HEK293 (cell line): ENCODE measurements at regions not wholly inside any gene's neighbourhood (a gene's known extent, or its start where the extent isn't known, plus 50 kb on each side); places are given as distances from the start of the nearest gene placed in this dataset.

ENCODE experiments used
- CTCF ChIA-PET: fragments of 350-600 bp; formaldehyde crosslinking; extraction: SDS; loops from one replicate; lab custom pipeline; 2021; ENCODE audit warnings: antibody characterized with exemption; lab: Yijun Ruan, JAX
- POLR2A ChIA-PET: fragments of 300-600 bp; formaldehyde crosslinking; extraction: SDS; loops from one replicate; lab custom pipeline; 2020; ENCODE audit warnings: antibody characterized with exemption, inconsistent platforms; lab: Yijun Ruan, JAX
- H3K27ac ChIP-seq: fragments of 200-500 bp; sonication (Bioruptor generic); 2 replicates; pipeline ENCODE4 v1.5.1; 2014; ENCODE audit warnings: low read depth, low read length, control low read depth, inconsistent platforms; ENCODE audit errors: extremely low read depth
- H3K36me3 ChIP-seq, 2 experiments: fragments of 200-500 bp in 1 of 2; sonication (Bioruptor generic) in 1 of 2; 1 replicate in 1 of 2; 2 replicates in 1 of 2; pipeline ENCODE4 v1.5.1; 2014 to 2017; ENCODE audit warnings: inconsistent platforms in 2 of 2, low read length in 2 of 2; ENCODE audit not compliant: control insufficient read depth in 2 of 2, insufficient read depth in 1 of 2
- H3K4me1 ChIP-seq: fragments of 200-500 bp; sonication (Bioruptor generic); 2 replicates; pipeline ENCODE4 v1.5.1; 2014; ENCODE audit warnings: mild to moderate bottlenecking, low read length, inconsistent platforms; ENCODE audit not compliant: control insufficient read depth, insufficient read depth
- H3K4me3 ChIP-seq: 2 replicates; pipeline ENCODE4 v1.5.1; 2011; ENCODE audit warnings: low read depth, mild to moderate bottlenecking, control low read depth, low read length, moderate library complexity
- H3K9me3 ChIP-seq: fragments of 200-500 bp; sonication (Bioruptor generic); 2 replicates; pipeline ENCODE4 v1.5.1; 2014; ENCODE audit warnings: low read depth, low read length, inconsistent platforms; ENCODE audit not compliant: control insufficient read depth, insufficient read depth
- AEBP2 ChIP-seq: fragments of 450-650 bp; formaldehyde crosslinking; IDR thresholded peaks from 2 replicates; pipeline ENCODE4 v1.5.1; 2016; ENCODE audit warnings: missing biosample characterization, missing genetic modification characterization, borderline replicate concordance
- BCL11B ChIP-seq: fragments of 450-650 bp; formaldehyde crosslinking; IDR thresholded peaks from 2 replicates; pipeline ENCODE4 v1.5.1; 2016; ENCODE audit warnings: low read depth, missing biosample characterization, missing genetic modification characterization
- CTCF ChIP-seq: fragments of 450-650 bp; formaldehyde crosslinking; IDR thresholded peaks from 2 replicates; pipeline ENCODE4 v1.5.1; 2016; ENCODE audit warnings: missing biosample characterization, missing genetic modification characterization
- HOXC10 ChIP-seq: sonication (generic); formaldehyde crosslinking; IDR thresholded peaks from 2 replicates; pipeline ENCODE4 v1.8.1; 2023; ENCODE audit warnings: mild to moderate bottlenecking, missing genetic modification reagents
- KLF1 ChIP-seq: fragments of 450-650 bp; formaldehyde crosslinking; IDR thresholded peaks from 2 replicates; pipeline ENCODE4 v1.5.1; 2016; ENCODE audit warnings: missing biosample characterization, missing genetic modification characterization
- REPIN1 ChIP-seq: fragments of 450-650 bp; formaldehyde crosslinking; IDR thresholded peaks from 2 replicates; pipeline ENCODE4 v1.5.1; 2017; ENCODE audit warnings: missing biosample characterization, missing genetic modification characterization, low read depth
- TRIM28 ChIP-seq: IDR thresholded peaks from 2 replicates; pipeline ENCODE4 v1.6.1; 2011; ENCODE audit warnings: low read length, control low read depth, borderline replicate concordance
- ZBTB20 ChIP-seq: fragments of 450-650 bp; formaldehyde crosslinking; IDR thresholded peaks from 2 replicates; pipeline ENCODE4 v1.5.1; 2016; ENCODE audit warnings: missing biosample characterization, missing genetic modification characterization
- ZBTB8A ChIP-seq: fragments of 450-650 bp; formaldehyde crosslinking; IDR thresholded peaks from 2 replicates; pipeline ENCODE4 v1.5.1; 2016; ENCODE audit warnings: missing biosample characterization, missing genetic modification characterization
- ZFP41 ChIP-seq: fragments of 450-650 bp; formaldehyde crosslinking; IDR thresholded peaks from 2 replicates; pipeline ENCODE4 v1.5.1; 2016; ENCODE audit warnings: missing biosample characterization, missing genetic modification characterization, borderline replicate concordance
- ZNF146 ChIP-seq: fragments of 450-650 bp; formaldehyde crosslinking; IDR thresholded peaks from 2 replicates; pipeline ENCODE4 v1.5.1; 2016; ENCODE audit warnings: missing biosample characterization, missing genetic modification characterization
- ZNF155 ChIP-seq: fragments of 450-650 bp; formaldehyde crosslinking; IDR thresholded peaks from 2 replicates; pipeline ENCODE4 v1.5.1; 2016; ENCODE audit warnings: missing biosample characterization, missing genetic modification characterization
- ZNF223 ChIP-seq: fragments of 450-650 bp; formaldehyde crosslinking; IDR thresholded peaks from 2 replicates; pipeline ENCODE4 v1.5.1; 2016; ENCODE audit warnings: missing biosample characterization, missing genetic modification characterization
- ZNF26 ChIP-seq: fragments of 450-650 bp; formaldehyde crosslinking; IDR thresholded peaks from 2 replicates; pipeline ENCODE4 v1.5.1; 2016; ENCODE audit warnings: missing biosample characterization, missing genetic modification characterization
- ZNF274 ChIP-seq, 2 experiments: fragments of 200-500 bp in 1 of 2; fragments of 450-650 bp in 1 of 2; sonication (Bioruptor generic) in 1 of 2; formaldehyde crosslinking in 1 of 2; IDR thresholded peaks; 2 replicates each; pipeline versions ENCODE4 v1.5.1 to v1.6.1; 2014 to 2016; ENCODE audit warnings: borderline replicate concordance in 1 of 2, inconsistent platforms in 1 of 2, low read length in 1 of 2, missing biosample characterization in 1 of 2, missing genetic modification characterization in 1 of 2
- ZNF311 ChIP-seq: fragments of 450-650 bp; formaldehyde crosslinking; IDR thresholded peaks from 2 replicates; pipeline ENCODE4 v1.5.1; 2017; ENCODE audit warnings: missing biosample characterization, missing genetic modification characterization, borderline replicate concordance
- ZNF335 ChIP-seq: fragments of 450-650 bp; formaldehyde crosslinking; conservative IDR thresholded peaks from 2 replicates; pipeline ENCODE4 v1.5.1; 2016; ENCODE audit warnings: missing biosample characterization, missing genetic modification characterization
- ZNF354C ChIP-seq: fragments of 450-650 bp; formaldehyde crosslinking; IDR thresholded peaks from 2 replicates; pipeline ENCODE4 v1.5.1; 2016; ENCODE audit warnings: missing biosample characterization, missing genetic modification characterization, low read depth, borderline replicate concordance
- ZNF404 ChIP-seq: fragments of 450-650 bp; formaldehyde crosslinking; IDR thresholded peaks from 2 replicates; pipeline ENCODE4 v1.5.1; 2017; ENCODE audit warnings: missing biosample characterization, missing genetic modification characterization
- ZNF426 ChIP-seq: fragments of 450-650 bp; formaldehyde crosslinking; IDR thresholded peaks from 2 replicates; pipeline ENCODE4 v1.5.1; 2017; ENCODE audit warnings: missing biosample characterization, missing genetic modification characterization, mild to moderate bottlenecking, inconsistent platforms, moderate library complexity
- ZNF529 ChIP-seq: fragments of 450-650 bp; formaldehyde crosslinking; IDR thresholded peaks from 2 replicates; pipeline ENCODE4 v1.5.1; 2017; ENCODE audit warnings: missing genetic modification characterization, missing biosample characterization; ENCODE audit not compliant: insufficient replicate concordance
- ZNF549 ChIP-seq: fragments of 450-650 bp; IDR thresholded peaks from 2 replicates; pipeline ENCODE4 v1.5.1; 2018; ENCODE audit warnings: missing biosample characterization, missing genetic modification characterization, mild to moderate bottlenecking, inconsistent platforms, moderate library complexity
- ZNF561 ChIP-seq: fragments of 450-650 bp; IDR thresholded peaks from 2 replicates; pipeline ENCODE4 v1.5.1; 2018; ENCODE audit warnings: missing biosample characterization, missing genetic modification characterization, borderline replicate concordance
- ZNF580 ChIP-seq: fragments of 450-650 bp; formaldehyde crosslinking; IDR thresholded peaks from 2 replicates; pipeline ENCODE4 v1.5.1; 2016; ENCODE audit warnings: missing biosample characterization, missing genetic modification characterization
- ZNF621 ChIP-seq: fragments of 450-650 bp; formaldehyde crosslinking; IDR thresholded peaks from 2 replicates; pipeline ENCODE4 v1.5.1; 2017; ENCODE audit warnings: missing biosample characterization, missing genetic modification characterization
- ZNF624 ChIP-seq: fragments of 450-650 bp; formaldehyde crosslinking; IDR thresholded peaks from 2 replicates; pipeline ENCODE4 v1.5.1; 2017; ENCODE audit warnings: missing biosample characterization, missing genetic modification characterization
- ZNF626 ChIP-seq: fragments of 450-650 bp; sonication (Bioruptor Pico); formaldehyde crosslinking; IDR thresholded peaks from 2 replicates; pipeline ENCODE4 v1.5.1; 2018; ENCODE audit warnings: missing biosample characterization, missing genetic modification characterization, inconsistent platforms
- ZNF629 ChIP-seq: fragments of 450-650 bp; formaldehyde crosslinking; IDR thresholded peaks from 2 replicates; pipeline ENCODE4 v1.5.1; 2017; ENCODE audit warnings: missing biosample characterization, missing genetic modification characterization
- ZNF639 ChIP-seq: fragments of 450-650 bp; formaldehyde crosslinking; IDR thresholded peaks from 2 replicates; pipeline ENCODE4 v1.5.1; 2016; ENCODE audit warnings: missing biosample characterization, missing genetic modification characterization

- ChIA-PET CTCF (no interaction called here), POLR2A (no interaction called here)
- Histone ChIP-seq H3K4me3 (no peak overlapping the region), H3K27ac (no peak overlapping the region), H3K36me3 (no peaks in the 10 kb centered on the region), H3K9me3 (no peaks in the 10 kb centered on the region), H3K4me1 (no peaks in the 10 kb centered on the region)
- TF ChIP-seq ZNF580 (tag by site-specific recombination): no peak
- TF ChIP-seq ZNF639 (tag by site-specific recombination): no peak
- no peak for TF ChIP-seq KLF1 (tag by site-specific recombination)
- no peak for TF ChIP-seq ZNF404 (tag by site-specific recombination)
- no peak for TF ChIP-seq ZNF354C (tag by site-specific recombination)
- TF ChIP-seq ZNF561 (tag by site-specific recombination): no peak
- TF ChIP-seq ZNF223 (tag by site-specific recombination): no peak
- TF ChIP-seq ZNF621: no peak
- TF ChIP-seq ZNF146 (tag by site-specific recombination): no peak
- TF ChIP-seq TRIM28: no peak
- TF ChIP-seq ZFP41: no peak
These were observed 337.3 kb upstream of the ZNF32 start for GRCh38 chr10:43985941-43986340.

GRCh38 chr10:43983856-43984271, 335.2 kb upstream of the ZNF32 start:
- Histone ChIP-seq H3K36me3 (no peaks in the 10 kb centered on the region), H3K4me3 (no peak overlapping the region), H3K4me1 (no peaks in the 10 kb centered on the region), H3K9me3 (no peaks in the 10 kb centered on the region), H3K27ac (no peak overlapping the region)
- TF ChIP-seq ZNF629 (tag by site-specific recombination): no peak
- no peak for TF ChIP-seq ZNF529 (tag by site-specific recombination)
- no peak for TF ChIP-seq BCL11B
- no peak for TF ChIP-seq ZNF624
- no peak for TF ChIP-seq ZNF155 (tag by site-specific recombination)
- no peak for TF ChIP-seq REPIN1
- TF ChIP-seq ZBTB20: no peak
- TF ChIP-seq ZNF626 (tag by site-specific recombination): no peak
- no peak for TF ChIP-seq ZNF26 (tag by site-specific recombination)
- no peak for TF ChIP-seq ZBTB8A (tag by site-specific recombination)
- ChIA-PET CTCF (no interaction called here), POLR2A (no interaction called here)

- no peak overlapping the region for H3K4me3 ChIP-seq
- POLR2A ChIA-PET: no interaction called here
- TF ChIP-seq ZNF549 (tag by site-specific recombination) (no peak), CTCF (tag by site-specific recombination) (no peak), ZNF426 (tag by site-specific recombination) (no peak), ZNF311 (tag by site-specific recombination) (no peak), HOXC10 (CRISPR knock-in tag) (no peak), AEBP2 (tag by site-specific recombination) (no peak), ZNF335 (no peak), ZNF274 (IDR thresholded peaks at IDR 0.05; ENCODE audit: low read length) (no peak), ZNF274 (tag by site-specific recombination; IDR thresholded peaks at IDR 0.05; ENCODE audit: borderline replicate concordance) (no peak)
These were observed 334.7 kb upstream of the ZNF32 start for GRCh38 chr10:43983405-43983804.

More at GRCh38 chr10:43983405-43983804, 334.7 kb upstream of the ZNF32 start:
- CTCF ChIA-PET: no interaction called here
- Histone ChIP-seq H3K4me1 (no peaks in the 10 kb centered on the region), H3K9me3 (no peaks in the 10 kb centered on the region), H3K27ac (no peak overlapping the region), H3K36me3 (no peaks in the 10 kb centered on the region)
